GM23338 (cell line): ENCODE measurements at regions not wholly inside any gene's neighbourhood (a gene's known extent, or its start where the extent isn't known, plus 50 kb on each side); places are given as distances from the start of the nearest gene placed in this dataset.
"Not testable (repeated sequence)": the region's sequence is repeated elsewhere in the genome, so short reads cannot be mapped to it uniquely, and the experiment has no call there.

ENCODE experiments used
- ATAC-seq: fragments of 200-7000 bp; cut with Tn5 transposase; 3 replicates; pipeline ENCODE4 v1.9.1; 2020
- DNase-seq: peaks from one replicate; pipeline ENCODE4 v3.0.0-alpha.2; 2015; ENCODE audit warnings: low spot score
- H2AFZ ChIP-seq: fragments of 200-600 bp; sonication (generic); 2 replicates; pipeline ENCODE4 v1.8.0; 2016; ENCODE audit warnings: antibody characterized with exemption, mild to moderate bottlenecking, moderate library complexity
- H3F3A ChIP-seq: fragments of 200-600 bp; sonication (generic); replicated peaks from 2 replicates; pipeline ENCODE4 v1.8.0; 2017; ENCODE audit warnings: antibody characterized with exemption, mixed run types, low read depth
- H3K27ac ChIP-seq: fragments of 200-600 bp; sonication (generic); 2 replicates; pipeline ENCODE4 v1.6.1; 2016; ENCODE audit warnings: low read depth
- H3K27me3 ChIP-seq: fragments of 200-600 bp; sonication (generic); 2 replicates; pipeline ENCODE4 v1.8.0; 2016; ENCODE audit warnings: mild to moderate bottlenecking, mixed run types, moderate library complexity; ENCODE audit not compliant: insufficient read depth
- H3K36me3 ChIP-seq: fragments of 200-600 bp; sonication (generic); 2 replicates; pipeline ENCODE4 v1.8.0; 2016; ENCODE audit warnings: mild to moderate bottlenecking; ENCODE audit not compliant: insufficient read depth
- H3K4me1 ChIP-seq: fragments of 200-600 bp; sonication (generic); 2 replicates; pipeline ENCODE4 v1.8.0; 2016; ENCODE audit warnings: mild to moderate bottlenecking, moderate library complexity; ENCODE audit not compliant: insufficient read depth
- H3K4me2 ChIP-seq: fragments of 200-600 bp; sonication (generic); 2 replicates; pipeline ENCODE4 v1.7.1; 2017; ENCODE audit warnings: mixed run types
- H3K4me3 ChIP-seq: fragments of 200-600 bp; sonication (generic); 2 replicates; pipeline ENCODE4 v1.6.1; 2016; ENCODE audit warnings: mixed run types
- H3K79me2 ChIP-seq: fragments of 200-600 bp; sonication (generic); replicated peaks from 2 replicates; pipeline ENCODE4 v1.8.0; 2017; ENCODE audit warnings: mild to moderate bottlenecking; ENCODE audit not compliant: insufficient read depth
- H3K9me2 ChIP-seq: fragments of 200-600 bp; sonication (generic); 2 replicates; pipeline ENCODE4 v1.8.0; 2017; ENCODE audit not compliant: insufficient read depth
- H4K20me1 ChIP-seq: fragments of 200-600 bp; sonication (generic); replicated peaks from 2 replicates; pipeline ENCODE4 v1.8.0; 2017; ENCODE audit warnings: mild to moderate bottlenecking; ENCODE audit not compliant: insufficient read depth
- H3K27ac Mint-ChIP-seq: 2 replicates; pipeline ENCODE4 v1.8.0; 2020; ENCODE audit warnings: inconsistent platforms, mild to moderate bottlenecking, moderate library complexity, mixed read lengths
- H3K27me3 Mint-ChIP-seq: 3 replicates; pipeline ENCODE4 v1.8.0; 2022; ENCODE audit warnings: low read depth, mild to moderate bottlenecking, moderate library complexity, mixed read lengths, inconsistent platforms; ENCODE audit not compliant: insufficient read depth, poor library complexity
- H3K36me3 Mint-ChIP-seq: 3 replicates; pipeline ENCODE4 v1.8.0; 2021; ENCODE audit warnings: low read depth, mild to moderate bottlenecking, inconsistent platforms, moderate library complexity, mixed read lengths
- H3K4me1 Mint-ChIP-seq: 3 replicates; pipeline ENCODE4 v1.8.0; 2020; ENCODE audit warnings: mild to moderate bottlenecking, inconsistent platforms, mixed read lengths
- H3K4me3 Mint-ChIP-seq: 3 replicates; pipeline ENCODE4 v1.8.0; 2021; ENCODE audit warnings: moderate library complexity, mild to moderate bottlenecking, inconsistent platforms, mixed read lengths
- H3K9me3 Mint-ChIP-seq: 3 replicates; pipeline ENCODE4 v1.8.0; 2020; ENCODE audit warnings: moderate library complexity, mild to moderate bottlenecking, inconsistent platforms, mixed read lengths
- CREB1 ChIP-seq: fragments of 250-450 bp; sonication (Bioruptor Pico); IDR thresholded peaks from 2 replicates; pipeline ENCODE4 v1.5.0; 2020; ENCODE audit warnings: low read depth, mild to moderate bottlenecking, moderate library complexity
- CTCF ChIP-seq, 2 experiments: fragments of 200-600 bp in 1 of 2; sonication (generic) in 1 of 2; conservative IDR thresholded peaks; 2 replicates each; pipeline versions ENCODE4 v1.5.1 to v1.6.1; 2016 to 2017; ENCODE audit warnings: antibody characterized with exemption in 2 of 2, low read depth in 2 of 2, mild to moderate bottlenecking in 2 of 2, moderate library complexity in 1 of 2
- JUNB ChIP-seq: IDR thresholded peaks from one replicate; pipeline ENCODE4 v1.6.1; 2016; ENCODE audit warnings: antibody characterized with exemption; ENCODE audit not compliant: unreplicated experiment
- NANOG ChIP-seq: IDR thresholded peaks from 2 replicates; pipeline ENCODE4 v1.6.1; 2016; ENCODE audit warnings: antibody characterized with exemption, borderline replicate concordance
- POLR2AphosphoS5 ChIP-seq: IDR thresholded peaks from 2 replicates; pipeline ENCODE4 v1.6.1; 2016; ENCODE audit warnings: antibody characterized with exemption, low read depth
- REST ChIP-seq: IDR thresholded peaks from one replicate; pipeline ENCODE4 v1.6.1; 2018; ENCODE audit warnings: antibody characterized with exemption; ENCODE audit not compliant: unreplicated experiment
- STAT1 ChIP-seq: IDR thresholded peaks from one replicate; pipeline ENCODE4 v1.6.1; 2016; ENCODE audit warnings: antibody characterized with exemption; ENCODE audit not compliant: unreplicated experiment
- ZNF114 ChIP-seq: fragments of 250-450 bp; sonication (Bioruptor Pico); IDR thresholded peaks from 2 replicates; pipeline ENCODE4 v1.5.0; 2020; ENCODE audit warnings: mild to moderate bottlenecking, moderate library complexity
- ZNF331 ChIP-seq: fragments of 250-450 bp; sonication (Bioruptor Pico); IDR thresholded peaks from 2 replicates; pipeline ENCODE4 v1.5.0; 2020; ENCODE audit warnings: low read depth, mild to moderate bottlenecking, moderate library complexity

GRCh38 chr20:12090920-12091319, 173.2 kb downstream of the BTBD3 start:
- TF ChIP-seq ZNF331 (CRISPR knock-in tag), result no peak
- no peak for TF ChIP-seq NANOG
- no peak for TF ChIP-seq JUNB
- no peak for TF ChIP-seq CTCF (conservative IDR thresholded peaks at IDR 0.05; ENCODE audit: low read depth in 2 of 2)
- TF ChIP-seq STAT1, result no peak
- no peak for TF ChIP-seq ZNF114 (CRISPR knock-in tag)
- no peak for TF ChIP-seq POLR2AphosphoS5
- TF ChIP-seq REST, result no peak
- no peak overlapping the region for H3K27ac Mint-ChIP-seq
- Histone ChIP-seq H4K20me1 (no peaks in the 10 kb centered on the region), H3K27me3 (no peaks in the 10 kb centered on the region), H3K4me1 (no peaks in the 10 kb centered on the region), H3K27ac (no peak overlapping the region), H3F3A (no peaks in the 10 kb centered on the region), H3K4me2 (no peak overlapping the region), H2AFZ (no peak overlapping the region), H3K4me3 (no peak overlapping the region), H3K36me3 (no peaks in the 10 kb centered on the region), H3K79me2 (no peaks in the 10 kb centered on the region), H3K9me2 (0 out of 2 replicates have a peak, but pooled peaks cover 3% of the 10 kb centered on the region)
- no peaks in the 10 kb centered on the region for H3K9me3 Mint-ChIP-seq
- no peaks in the 10 kb centered on the region for H3K36me3 Mint-ChIP-seq
- no peak overlapping the region for H3K4me3 Mint-ChIP-seq
- ATAC-seq (no peak), DNase-seq (no peak)
- H3K4me1 Mint-ChIP-seq, result peaks cover 2% of the 10 kb centered on the region; the same call in 1 of the 3 replicates
- H3K27me3 Mint-ChIP-seq, result no peaks in the 10 kb centered on the region

- H3K9me3 Mint-ChIP-seq, result no peaks in the 10 kb centered on the region
- H3K4me3 Mint-ChIP-seq, result no peak overlapping the region
- no peaks in the 10 kb centered on the region for H3K27me3 Mint-ChIP-seq
- DNase-seq (no peak), ATAC-seq (no peak)
- Histone ChIP-seq H3K27me3 (no peaks in the 10 kb centered on the region), H3K27ac (no peak overlapping the region), H4K20me1 (no peaks in the 10 kb centered on the region), H2AFZ (no peak overlapping the region), H3F3A (no peaks in the 10 kb centered on the region), H3K4me3 (no peak overlapping the region), H3K4me2 (no peak overlapping the region), H3K79me2 (no peaks in the 10 kb centered on the region), H3K4me1 (no peaks in the 10 kb centered on the region), H3K9me2 (0 out of 2 replicates have a peak, but pooled peaks cover 7% of the 10 kb centered on the region), H3K36me3 (no peaks in the 10 kb centered on the region)
- no peaks in the 10 kb centered on the region for H3K4me1 Mint-ChIP-seq
- TF ChIP-seq CREB1 (CRISPR knock-in tag), result no peak
- no peak for TF ChIP-seq ZNF114 (CRISPR knock-in tag)
- no peaks in the 10 kb centered on the region for H3K36me3 Mint-ChIP-seq
- no peak overlapping the region for H3K27ac Mint-ChIP-seq
Observed at GRCh38 chr20:12093057-12093796, 175.5 kb downstream of the BTBD3 start.

- not testable (repeated sequence) for H3K27ac Mint-ChIP-seq, H2AFZ ChIP-seq, H3K27me3 Mint-ChIP-seq, H3K9me3 Mint-ChIP-seq, H3K4me3 ChIP-seq, H3K9me2 ChIP-seq, H3K27ac ChIP-seq, H3K4me2 ChIP-seq, H3F3A ChIP-seq, H3K79me2 ChIP-seq, H3K36me3 ChIP-seq, H3K4me3 Mint-ChIP-seq, DNase-seq, H3K4me1 Mint-ChIP-seq, H3K4me1 ChIP-seq, H3K27me3 ChIP-seq, H4K20me1 ChIP-seq, ATAC-seq, H3K36me3 Mint-ChIP-seq
Observed at GRCh38 chr20:12093797-12094190, 176.1 kb downstream of the BTBD3 start.
